NCI-H1694 (cell line): ENCODE measurements at regions not wholly inside any gene's neighbourhood (a gene's known extent, or its start where the extent isn't known, plus 50 kb on each side); places are given as distances from the start of the nearest gene placed in this dataset.
A peak's percentile ranks its signal among the peaks of the same experiment; 100 is the strongest.
"Not testable (repeated sequence)": the region's sequence is repeated elsewhere in the genome, so short reads cannot be mapped to it uniquely, and the experiment has no call there.

Experiments used
- DNase-seq: peaks from one replicate; lab custom pipeline; 2025; lab: John Stamatoyannopoulos, UW

DNA sequence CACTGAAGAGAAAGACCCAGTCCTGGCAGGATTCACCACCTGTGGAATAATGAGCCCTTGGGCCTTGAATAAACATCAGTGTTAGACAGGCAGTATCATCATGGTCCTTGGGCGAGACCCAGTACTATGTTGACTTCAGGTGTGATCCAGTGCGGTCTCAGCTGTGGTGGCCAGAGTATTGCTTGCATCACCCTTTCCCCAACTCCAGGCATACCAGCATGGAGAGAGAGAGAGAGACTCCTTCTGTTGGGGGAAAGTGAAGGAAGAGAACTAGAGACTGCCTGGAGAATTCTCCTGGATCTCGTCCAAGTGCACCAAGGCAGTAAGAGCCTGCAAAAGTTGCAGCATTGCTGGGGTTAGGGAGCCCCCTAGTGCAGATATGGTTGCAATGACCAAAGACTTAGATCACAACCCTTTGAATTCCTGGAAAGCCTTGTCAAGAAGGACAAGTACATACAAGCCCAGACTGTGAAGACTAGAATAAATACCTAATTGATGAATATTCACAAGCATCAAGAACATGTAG is 61.1 kb upstream of the VAMP7 start:
- peak; percentile 27 for DNase-seq

DNA sequence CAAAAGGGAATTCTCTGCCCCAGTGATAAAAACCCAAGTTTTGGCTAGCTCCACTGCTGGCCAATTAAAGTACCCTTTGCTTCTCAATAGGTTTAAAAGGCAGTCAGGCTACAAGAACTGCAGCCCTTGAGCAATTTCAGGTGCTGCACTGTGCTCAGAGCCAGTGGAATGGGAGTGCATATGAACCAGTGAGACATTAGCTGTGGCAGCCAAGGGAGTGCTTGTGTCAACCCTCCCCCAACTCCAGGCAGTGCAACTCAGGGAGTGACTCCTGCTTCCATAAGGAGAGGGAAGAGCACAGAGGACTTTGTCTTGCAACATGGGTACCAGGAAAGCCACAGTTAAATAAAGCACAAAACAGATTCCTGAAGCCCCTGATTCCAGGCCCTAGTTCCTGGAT is 61.6 kb upstream of the VAMP7 start:
- no peak for DNase-seq

DNA sequence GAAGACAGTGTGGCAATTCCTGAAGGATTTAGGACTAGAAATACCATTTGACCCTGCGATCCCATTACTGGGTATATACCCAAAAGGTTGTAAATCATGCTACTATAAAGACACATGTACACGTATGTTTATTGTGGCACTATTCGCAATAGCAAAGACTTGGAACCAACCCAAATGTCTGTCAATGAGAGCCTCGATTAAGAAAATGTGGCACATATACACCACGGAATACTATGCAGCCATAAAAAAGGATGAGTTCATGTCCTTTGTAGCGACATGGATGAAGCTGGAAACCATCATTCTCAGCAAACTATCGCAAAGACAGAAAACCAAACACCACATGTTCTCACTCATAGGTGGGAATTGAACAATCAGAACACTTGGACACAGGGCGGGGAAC is 66.8 kb upstream of the VAMP7 start:
- not testable (repeated sequence) for DNase-seq

DNA sequence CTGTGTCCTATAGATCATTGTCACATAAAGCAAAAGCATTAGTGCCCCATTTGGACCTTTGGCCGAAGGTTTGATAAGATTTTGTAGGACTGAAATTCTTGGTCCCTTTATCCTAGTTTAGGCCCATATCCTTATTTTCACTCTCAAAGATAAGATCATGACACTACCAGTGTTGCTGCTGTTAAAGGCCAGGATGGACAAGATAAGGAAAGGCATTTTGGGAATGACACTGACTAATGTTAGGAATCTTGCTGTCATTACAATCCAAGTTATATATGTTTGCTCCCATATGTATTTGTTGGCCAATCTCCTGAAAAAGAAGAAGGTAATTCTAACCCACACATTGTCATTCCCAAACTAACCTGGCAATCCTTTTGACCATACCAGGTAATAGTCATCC is 101.3 kb upstream of the VAMP7 start:
- DNase-seq, result no peak

DNA sequence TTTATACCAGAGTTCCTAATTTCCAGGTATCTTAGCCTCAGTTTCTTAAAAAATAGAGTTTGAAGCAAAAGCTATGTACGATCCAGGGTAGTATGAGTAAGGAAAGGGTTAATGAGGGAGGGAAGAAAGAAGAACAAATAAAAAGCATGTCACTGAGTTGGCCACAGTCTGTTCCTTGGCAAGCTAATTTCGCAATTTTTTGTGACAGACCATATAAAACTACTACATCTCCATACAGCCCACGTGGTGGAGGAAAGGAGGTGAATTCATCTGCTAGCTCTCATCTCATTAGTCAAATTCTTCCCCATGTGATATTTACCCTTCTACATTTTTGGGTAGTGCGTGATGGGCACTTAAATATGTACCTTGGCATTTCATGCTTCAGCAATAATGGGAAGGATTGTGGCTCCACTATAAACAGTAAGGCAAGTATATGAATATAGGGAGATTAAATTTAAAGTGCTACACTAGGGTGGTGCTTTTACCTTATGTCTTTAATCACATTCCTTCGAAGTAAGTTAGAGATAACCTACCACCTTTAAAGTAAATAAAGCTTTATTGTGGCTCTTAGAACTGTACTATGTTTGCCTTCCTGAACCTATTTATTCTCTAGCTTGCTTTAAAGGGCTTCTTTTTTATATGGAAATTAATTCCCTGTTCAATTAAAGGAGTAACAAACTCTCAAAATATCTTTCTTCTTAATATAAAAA is 102.1 kb upstream of the VAMP7 start:
- no peak for DNase-seq

DNA sequence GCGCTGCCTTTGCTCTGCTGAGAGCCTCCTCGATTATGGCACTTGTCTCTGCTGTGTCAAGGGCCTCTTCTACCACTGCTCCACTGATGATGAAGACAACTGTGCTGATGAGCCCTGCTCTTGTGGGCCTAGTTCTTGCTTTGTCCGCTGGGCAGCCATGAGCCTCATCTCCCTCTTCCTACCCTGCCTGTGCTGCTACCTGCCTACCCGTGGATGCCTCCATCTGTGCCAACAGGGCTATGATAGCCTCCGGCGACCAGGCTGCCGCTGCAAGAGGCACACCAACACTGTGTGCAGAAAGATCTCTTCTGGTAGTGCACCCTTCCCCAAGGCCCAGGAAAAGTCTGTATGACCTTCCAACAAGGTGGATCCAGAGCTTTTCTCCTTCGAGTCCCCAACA is 106.8 kb upstream of the VAMP7 start:
- no peak for DNase-seq

DNA sequence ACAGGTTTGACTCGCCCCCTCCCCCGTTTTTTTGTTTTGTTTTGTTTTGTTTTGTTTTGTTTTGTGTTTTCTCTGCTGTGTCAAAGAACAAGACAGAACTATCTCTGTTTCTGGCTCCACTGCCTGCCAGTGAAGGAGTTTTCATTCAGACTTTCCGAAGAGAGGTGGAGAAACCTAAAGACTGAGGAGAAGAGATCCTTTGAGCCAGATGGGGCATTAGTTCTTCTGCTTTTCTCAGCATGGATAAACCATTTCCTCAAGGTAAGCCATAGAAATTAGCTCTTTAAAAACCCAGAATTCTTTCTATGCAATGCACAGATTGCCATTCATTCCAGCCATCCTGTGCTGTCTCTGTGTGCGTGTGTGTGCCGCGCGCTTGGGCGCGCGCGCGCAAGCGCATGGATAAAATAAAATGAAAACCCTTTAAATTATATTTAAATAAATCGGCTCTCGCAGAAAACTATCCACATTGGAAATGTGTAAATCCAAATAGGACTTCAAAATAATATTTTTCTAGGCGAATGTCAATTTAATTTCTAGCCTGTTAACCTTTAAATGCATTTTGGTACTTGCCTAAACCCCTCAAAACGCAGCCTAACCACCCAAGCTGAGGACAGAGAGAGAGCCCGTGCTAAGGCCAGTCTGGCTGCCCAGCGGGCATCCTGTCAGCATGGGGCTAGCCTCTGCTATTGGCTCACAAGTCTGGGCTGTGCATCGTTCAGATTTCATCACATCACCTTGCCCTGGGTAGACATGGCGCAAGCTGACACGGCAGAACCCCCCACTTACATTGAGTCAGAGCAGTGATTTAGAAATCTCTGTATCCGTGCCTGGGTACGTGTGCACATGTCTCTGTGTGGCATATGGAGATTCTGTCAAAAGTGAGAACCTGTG is 113.0 kb upstream of the VAMP7 start:
- no peak for DNase-seq

DNA sequence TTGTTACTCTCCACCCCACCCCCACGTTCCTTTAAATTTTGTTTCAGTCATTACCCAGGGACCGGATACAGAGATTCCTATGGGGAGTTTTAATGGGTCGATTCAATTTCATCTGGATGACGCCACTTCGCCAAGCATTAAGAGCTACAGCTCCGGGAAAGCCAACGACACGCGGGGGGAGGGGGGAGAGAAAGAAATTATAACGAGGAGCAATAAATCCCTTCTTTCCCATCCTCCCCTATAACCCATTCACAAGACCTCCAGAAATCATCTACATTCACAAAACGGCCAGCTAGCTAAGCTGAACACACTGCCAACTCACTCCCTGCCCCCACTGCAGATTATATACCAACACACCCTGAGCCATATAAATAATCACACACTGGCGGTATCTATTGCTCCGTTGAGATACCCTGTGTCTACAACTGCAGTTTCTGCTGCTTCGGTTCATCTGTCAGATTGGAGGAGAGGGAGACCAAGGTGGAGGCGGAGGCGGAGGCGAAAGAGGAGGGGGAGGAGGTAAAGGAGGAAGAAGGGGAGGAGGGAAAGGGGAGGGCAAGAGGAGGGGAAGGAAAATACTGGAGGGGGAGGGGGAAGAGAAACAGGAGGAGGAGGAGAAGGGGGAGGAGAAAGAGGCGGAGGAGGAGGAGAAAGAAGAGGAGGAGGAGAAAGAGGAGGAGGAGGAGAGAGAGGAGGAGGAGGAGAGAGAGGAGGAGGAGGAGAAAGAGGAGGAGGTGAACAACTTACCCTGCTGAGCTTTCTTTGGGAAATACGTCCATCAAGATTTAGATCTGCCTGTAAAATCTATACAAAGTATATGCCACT is 113.9 kb upstream of the VAMP7 start:
- DNase-seq, result no peak

DNA sequence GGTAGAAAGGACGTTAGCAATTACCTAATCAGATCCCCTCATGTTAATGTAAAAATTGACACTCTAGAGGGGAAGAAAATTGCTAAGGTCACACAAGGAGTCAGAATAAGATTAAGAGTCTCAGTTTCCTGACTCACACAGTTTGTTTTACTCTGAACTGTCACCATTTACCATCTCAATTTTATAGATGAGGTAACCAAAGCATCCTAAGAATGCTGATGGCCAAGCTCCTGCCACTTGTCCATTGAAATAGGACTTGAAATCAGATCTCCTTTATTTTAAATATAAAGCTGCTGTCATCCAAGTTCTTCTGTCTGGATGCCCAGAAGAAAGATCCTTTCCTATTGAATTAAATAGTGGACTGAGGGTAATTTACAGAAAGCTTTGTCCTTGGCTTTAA is 114.8 kb upstream of the VAMP7 start:
- DNase-seq, result no peak

DNA sequence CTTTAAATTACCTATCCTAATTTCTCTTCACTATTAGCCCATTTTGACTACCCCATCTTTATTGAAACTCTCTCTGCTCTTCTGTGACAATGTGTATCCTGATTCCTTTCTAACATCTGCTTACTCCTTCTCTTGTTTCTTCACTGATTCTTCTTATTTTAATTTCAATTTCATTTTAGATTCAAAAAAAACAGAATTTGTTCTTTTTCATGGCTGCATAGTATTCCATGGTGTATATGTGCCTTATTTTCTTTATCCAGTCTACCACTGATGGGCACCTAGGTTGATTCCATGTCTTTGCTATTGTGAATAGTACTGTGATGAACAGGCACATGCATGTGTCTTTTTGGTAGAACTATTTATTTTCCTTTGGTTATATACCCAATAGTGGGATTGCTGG is 120.0 kb upstream of the VAMP7 start:
- no peak for DNase-seq

DNA sequence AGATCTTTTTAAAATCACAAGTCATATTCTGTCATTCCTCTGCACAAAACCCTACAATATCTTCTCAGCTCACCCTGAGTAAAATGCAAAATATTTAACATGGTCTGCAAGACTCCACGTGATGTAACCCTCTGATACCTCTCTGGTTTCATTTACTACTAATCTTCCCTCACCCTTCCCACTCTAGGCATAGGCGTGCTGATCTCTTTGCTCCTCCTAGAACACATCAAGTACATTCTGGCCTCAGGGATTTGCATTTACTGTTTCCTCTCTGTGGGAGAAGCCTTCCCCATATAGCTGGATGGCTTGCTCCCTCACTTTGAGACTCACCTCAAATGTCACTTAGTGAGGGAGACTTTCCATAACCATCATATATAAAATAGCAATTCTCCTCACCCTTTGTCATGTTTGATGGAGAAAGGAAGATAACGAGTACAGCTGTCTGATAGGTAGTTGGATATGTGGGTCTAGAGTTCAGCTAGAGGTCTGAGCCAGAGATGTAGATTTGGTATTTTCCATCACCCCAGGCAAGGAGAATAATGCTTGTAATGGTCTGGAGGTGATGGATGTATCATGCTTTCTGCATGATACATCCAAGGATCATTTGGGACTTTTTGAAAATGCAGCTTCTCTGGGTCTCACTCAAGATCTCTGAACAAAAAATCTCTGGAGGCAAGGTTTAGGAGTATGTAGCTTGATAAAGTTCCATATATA is 123.9 kb upstream of the VAMP7 start:
- no peak for DNase-seq

DNA sequence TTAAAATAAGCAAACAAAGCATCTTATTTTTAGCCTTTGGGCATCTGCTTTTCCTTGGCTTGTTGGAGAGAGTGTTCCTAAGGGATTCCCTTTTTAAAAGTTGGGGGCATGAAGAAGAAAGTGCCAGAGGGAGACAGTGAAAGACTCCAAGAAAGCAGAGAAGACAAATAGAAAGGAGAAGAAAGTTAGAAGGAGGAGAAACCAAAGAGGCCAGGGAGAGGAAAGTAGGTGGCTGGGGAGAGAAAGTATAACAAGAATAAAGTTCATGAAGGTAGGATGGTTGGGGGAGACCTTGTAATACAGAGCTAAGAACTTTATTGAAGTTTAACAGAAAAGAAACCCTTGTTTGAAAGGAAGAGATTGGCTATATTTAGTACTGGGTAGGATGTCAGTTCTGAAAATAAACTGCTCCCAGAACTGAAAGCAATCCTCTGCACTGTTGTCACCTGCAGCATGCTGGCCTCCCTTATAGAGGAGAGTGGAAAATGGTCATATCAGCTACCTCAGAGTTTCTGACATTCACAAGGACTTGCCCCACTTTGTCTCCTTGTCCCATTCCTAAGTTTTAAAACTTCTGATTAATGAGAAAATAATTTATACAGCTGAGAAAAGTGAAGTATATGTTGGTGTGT is 125.3 kb upstream of the VAMP7 start:
- no peak for DNase-seq

DNA sequence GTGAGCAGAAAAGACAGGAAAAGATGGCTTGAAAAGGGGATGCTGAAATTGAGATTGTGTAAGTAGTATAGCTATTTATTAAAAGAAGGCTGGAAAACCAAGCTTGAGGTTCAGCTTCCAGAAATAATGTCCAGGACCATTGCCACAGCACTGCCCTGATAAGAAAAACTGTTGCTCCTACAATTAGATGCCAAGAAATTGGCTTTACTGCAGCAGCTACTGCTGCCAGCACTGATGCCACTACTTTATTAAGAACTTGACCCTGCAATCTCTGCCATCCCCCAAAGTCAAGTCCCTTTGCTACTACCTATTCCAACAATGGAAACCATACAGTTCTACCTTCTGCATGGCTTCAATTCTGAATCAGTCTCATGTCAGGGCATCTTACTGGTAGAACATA is 130.0 kb upstream of the VAMP7 start:
- DNase-seq, result no peak

DNA sequence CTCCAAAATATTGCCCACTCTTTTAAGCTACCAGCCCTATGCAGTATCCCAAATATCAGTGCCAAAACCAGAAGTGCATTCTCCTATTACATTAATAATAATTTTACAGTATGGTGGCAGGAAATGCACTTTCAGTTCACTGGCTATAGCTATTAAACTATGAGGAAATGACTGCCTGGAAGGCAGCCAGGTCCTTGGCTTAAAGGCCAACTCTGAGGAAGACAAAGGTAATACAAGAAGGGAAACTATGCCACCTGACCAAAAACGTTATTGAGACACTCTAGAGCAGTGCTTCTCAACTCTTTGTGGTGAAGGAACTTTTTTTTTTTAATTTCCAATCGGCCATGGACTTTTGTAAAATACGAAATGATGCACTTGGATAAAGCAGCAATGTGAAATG is 133.6 kb upstream of the VAMP7 start:
- no peak for DNase-seq

DNA sequence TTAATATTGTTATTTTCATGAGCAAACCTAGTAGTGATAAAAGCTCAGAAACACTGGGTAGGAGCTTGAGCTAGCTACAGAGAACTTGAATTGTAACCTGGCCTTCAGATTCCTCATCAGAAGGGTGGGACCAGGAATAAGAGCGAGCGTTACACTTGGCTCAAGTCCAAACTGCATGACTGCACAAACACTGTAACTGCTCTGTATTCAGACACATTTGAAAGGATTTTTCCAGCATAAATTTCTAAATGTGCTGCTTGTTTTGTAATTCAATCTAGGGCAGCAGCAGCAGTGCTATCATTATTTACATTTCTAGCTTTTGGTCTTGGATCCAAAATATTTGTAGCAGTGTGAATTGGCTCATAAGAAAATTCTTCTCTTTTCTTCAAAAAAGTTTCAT is 133.0 kb upstream of the TMLHE start:
- DNase-seq, result no peak

DNA sequence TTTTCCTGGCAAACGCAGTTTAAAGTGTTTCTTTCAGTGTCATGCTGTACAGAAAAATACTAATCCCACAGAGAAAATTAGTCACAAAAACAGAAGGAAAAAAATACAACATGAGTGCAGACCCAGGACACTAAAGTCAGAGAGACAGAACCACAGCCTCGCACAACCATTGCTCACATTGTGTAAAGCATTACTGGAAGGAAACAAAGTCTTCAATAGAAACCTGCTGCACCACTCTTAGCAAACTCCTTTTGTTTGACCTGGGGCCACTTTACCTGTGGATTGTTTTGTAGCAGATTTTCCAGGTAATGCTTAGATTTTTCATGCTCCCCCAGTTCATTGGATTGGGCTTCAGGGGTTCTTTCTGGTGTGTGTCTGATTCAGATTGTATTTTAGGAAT is 131.8 kb upstream of the TMLHE start:
- no peak for DNase-seq

DNA sequence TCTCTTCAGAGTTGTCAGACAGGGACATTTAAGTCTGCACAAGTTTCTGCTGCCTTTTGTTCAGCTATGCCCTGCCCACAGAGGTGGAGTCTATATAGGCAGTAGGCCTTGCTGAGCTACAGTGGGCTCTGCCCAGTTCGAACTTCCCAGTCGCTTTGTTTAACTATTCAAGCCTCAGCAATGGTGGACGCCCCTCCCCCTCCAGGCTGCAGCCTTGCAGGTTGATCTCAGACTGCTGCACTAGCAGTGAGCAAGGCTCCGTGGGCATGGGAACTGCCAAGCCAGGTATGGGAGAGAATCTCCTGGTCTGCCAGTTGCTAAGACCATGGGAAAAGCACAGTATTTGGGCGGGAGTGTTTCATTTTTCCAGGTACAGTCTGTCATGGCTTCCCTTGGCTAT is 115.6 kb upstream of the TMLHE start:
- DNase-seq, result not testable (repeated sequence)

DNA sequence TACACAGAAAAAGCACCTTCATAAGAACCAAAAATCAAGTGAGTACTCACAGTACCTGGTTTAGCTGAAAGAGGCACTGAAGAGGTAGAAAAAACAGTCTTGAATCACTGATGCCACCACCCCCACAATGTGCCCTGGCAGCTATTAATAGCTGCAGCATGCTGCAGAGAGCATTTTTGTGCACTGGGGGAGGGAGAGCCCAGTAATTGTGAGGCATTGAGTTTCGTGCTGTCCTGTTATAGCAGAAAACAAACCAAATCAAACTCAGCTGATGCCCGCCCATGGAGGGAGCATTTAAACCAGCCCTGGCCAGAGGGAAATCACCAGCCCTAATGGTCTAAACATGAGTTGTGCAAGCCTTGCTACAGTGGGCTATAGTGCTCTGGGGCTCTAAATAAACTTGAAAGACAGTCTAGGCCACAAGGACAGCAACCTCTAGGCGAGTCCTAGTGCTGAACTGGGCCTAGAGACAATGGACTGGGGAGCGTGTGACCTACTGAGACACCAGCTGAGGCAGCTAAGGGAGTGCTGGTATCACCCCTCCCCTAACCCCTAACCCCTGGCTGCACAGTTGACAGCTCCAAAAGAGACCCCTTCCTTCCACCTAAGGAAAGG is 106.3 kb upstream of the TMLHE start:
- no peak for DNase-seq

DNA sequence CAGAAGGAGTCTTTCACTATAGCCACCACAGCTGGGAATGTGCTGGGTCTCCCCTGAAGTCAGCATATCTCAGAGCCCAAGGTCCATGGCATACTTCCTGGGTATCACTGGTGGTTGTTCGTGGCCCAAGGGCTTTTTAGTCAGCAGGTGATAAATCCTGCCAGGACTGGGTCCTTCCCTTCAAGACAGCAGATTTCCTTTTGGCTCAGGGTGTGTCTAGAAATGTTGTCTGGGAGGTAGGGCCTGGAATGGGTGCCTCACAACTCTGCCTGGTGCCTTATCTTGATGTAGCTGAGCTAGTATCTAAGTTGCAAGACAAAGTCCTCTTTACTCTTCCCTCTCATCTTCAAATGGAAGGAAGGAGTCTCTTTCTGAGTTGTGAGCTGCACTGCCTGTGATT is 102.4 kb upstream of the TMLHE start:
- DNase-seq, result no peak

DNA sequence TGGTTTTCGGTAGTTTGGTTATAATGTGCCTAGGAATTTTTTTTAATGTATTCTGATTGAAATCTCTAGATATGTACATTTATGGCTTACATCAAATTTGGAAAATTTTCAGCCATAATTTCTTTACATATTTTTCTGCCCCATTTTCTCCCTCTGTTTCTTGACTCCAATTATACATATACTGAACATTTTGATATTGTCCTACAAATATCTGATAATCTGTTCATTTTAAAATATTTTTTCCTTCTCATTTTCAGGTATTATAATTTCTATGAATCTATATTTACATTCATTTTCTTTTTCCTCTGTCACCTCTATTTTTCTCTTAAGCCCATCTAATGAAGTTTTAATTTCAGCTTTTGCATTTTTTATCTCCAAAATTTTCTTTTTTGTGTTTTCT is 82.7 kb upstream of the TMLHE start:
- no peak for DNase-seq

DNA sequence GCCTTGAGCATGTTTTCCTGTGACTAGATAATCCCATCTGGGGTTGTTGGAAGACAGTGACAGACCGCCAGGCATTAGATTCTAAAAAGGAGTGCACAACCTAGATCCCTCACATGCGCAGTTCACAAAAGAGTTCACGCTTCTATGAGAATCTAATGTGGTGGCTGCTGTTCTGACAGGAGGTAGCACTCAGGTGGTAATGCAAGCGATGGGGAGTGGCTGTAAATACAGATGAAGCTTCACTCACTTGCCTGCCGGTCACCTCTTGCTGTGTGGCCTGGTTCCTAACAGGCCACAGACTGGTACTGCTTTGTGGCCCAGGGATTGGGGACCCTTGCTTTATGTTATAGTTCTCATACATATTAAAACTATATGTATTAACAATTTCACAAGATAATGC is 81.9 kb upstream of the TMLHE start:
- DNase-seq, result no peak
